Prostate gland (tissue), 2 donors: ENCODE measurements at regions not wholly inside any gene's neighbourhood (a gene's known extent, or its start where the extent isn't known, plus 50 kb on each side); places are given as distances from the start of the nearest gene placed in this dataset.

Experiments
- DNase-seq: peaks from one replicate; pipeline ENCODE4 v3.0.0-alpha.2; 2019; ENCODE audit warnings: low spot score
- H3K27ac ChIP-seq, 2 donors: fragments of 200-600 bp; sonication (generic); 2 replicates each; pipeline ENCODE4 v1.5.1; 2017 to 2019
- H3K27me3 ChIP-seq: fragments of 200-600 bp; sonication (generic); replicated peaks from 2 replicates; pipeline ENCODE4 v1.5.1; 2019; ENCODE audit not compliant: insufficient read depth
- H3K36me3 ChIP-seq, 2 donors: fragments of 200-600 bp; sonication (generic); 1 replicate in 1 of 2; 2 replicates in 1 of 2; pipeline versions ENCODE4 v1.5.1 to v1.8.1; 2017 to 2019
- H3K4me1 ChIP-seq: fragments of 200-600 bp; sonication (generic); replicated peaks from 2 replicates; pipeline ENCODE4 v1.5.1; 2019
- H3K4me3 ChIP-seq, 2 donors: fragments of 200-600 bp; sonication (generic); 2 replicates each; pipeline ENCODE4 v1.5.1; 2017 to 2019
- H3K9me3 ChIP-seq: fragments of 200-600 bp; sonication (generic); 2 replicates; pipeline ENCODE4 v1.5.1; 2017
- POLR2A ChIP-seq: fragments of 450-650 bp; IDR thresholded peaks from one replicate; pipeline ENCODE4 v1.6.1; 2016; ENCODE audit warnings: antibody characterized with exemption, mild to moderate bottlenecking
- POLR2AphosphoS5 ChIP-seq: sonication (generic); formaldehyde crosslinking; IDR thresholded peaks from one replicate; pipeline ENCODE4 v1.6.1; 2017; ENCODE audit warnings: antibody characterized with exemption
- WGBS: methylation state at CpG from one replicate; pipeline ENCODE4 v1.1.5; 2018; 5-methylcytosine and 5-hydroxymethylcytosine counted together
- intact Hi-C: fragments of 100-400 bp; cut with DNase I; formaldehyde crosslinking; loops from one replicate; pipeline ENCODE4 v1.14.2; 2022
- TF ChIP-seq, protein P1 (sequence below), 4 experiments: fragments of 200-600 bp in 2 of 4; fragments of 450-650 bp in 2 of 4; sonication (generic) in 2 of 4; IDR thresholded peaks; 1 replicate in 3 of 4; 2 replicates in 1 of 4; pipeline ENCODE4 v1.5.1; 2016 to 2019; ENCODE audit warnings: antibody characterized with exemption in 4 of 4, mild to moderate bottlenecking in 2 of 4, moderate library complexity in 2 of 4

DNA sequence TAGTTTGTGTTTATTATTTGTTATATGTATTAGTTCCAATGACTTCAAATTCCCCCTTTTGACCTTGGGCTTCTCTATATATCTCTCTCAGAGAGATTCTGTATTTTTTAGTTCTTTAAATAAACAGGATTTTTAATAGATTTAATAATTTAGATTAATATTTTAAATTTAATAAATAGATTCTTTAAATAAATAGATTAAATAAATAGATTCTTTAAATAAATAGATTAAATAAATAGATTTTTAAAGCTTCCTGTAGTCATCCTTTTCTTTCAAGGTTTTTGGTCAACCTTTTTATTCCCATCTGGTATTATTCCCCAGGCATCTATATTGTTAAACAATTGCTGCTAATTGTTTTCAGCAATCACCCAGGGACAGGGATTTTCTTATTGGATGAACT, 721.9 kb upstream of the ADAMTS5 start:
- Histone ChIP-seq H3K27ac (no peak overlapping the region), H3K36me3 (no peaks in the 10 kb centered on the region), H3K27me3 (no peaks in the 10 kb centered on the region), H3K4me1 (no peaks in the 10 kb centered on the region), H3K9me3 (no peaks in the 10 kb centered on the region), H3K4me3 (no peak overlapping the region)
- no peak for DNase-seq
- intact Hi-C loops: no loop called here
- TF ChIP-seq POLR2AphosphoS5 (no peak), POLR2A (no peak)
- TF ChIP-seq, protein P1, sequence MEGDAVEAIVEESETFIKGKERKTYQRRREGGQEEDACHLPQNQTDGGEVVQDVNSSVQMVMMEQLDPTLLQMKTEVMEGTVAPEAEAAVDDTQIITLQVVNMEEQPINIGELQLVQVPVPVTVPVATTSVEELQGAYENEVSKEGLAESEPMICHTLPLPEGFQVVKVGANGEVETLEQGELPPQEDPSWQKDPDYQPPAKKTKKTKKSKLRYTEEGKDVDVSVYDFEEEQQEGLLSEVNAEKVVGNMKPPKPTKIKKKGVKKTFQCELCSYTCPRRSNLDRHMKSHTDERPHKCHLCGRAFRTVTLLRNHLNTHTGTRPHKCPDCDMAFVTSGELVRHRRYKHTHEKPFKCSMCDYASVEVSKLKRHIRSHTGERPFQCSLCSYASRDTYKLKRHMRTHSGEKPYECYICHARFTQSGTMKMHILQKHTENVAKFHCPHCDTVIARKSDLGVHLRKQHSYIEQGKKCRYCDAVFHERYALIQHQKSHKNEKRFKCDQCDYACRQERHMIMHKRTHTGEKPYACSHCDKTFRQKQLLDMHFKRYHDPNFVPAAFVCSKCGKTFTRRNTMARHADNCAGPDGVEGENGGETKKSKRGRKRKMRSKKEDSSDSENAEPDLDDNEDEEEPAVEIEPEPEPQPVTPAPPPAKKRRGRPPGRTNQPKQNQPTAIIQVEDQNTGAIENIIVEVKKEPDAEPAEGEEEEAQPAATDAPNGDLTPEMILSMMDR (IDR thresholded peaks at IDR 0.05): no peak

DNA sequence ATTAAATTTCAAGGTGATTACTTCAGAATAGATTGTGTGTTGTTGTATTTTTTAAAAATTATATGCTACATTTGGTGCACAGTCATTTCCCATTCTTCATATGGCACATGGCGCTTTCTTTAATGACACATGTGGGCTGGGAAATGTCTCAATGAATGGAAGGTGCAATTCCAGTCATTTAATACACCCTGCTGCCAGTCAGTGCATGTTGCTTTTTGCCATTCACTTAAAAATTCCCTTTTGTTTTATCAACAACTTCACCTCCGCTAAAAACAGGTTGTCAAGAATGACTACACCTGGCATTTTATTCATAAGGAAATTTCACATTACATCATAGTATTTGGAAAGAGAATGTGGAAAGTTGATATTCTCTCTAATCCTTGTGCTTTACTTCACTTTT, 716.4 kb upstream of the ADAMTS5 start:
- no peaks in the 10 kb centered on the region for H3K36me3 ChIP-seq
- no peak for TF ChIP-seq POLR2A
- no peak for TF ChIP-seq POLR2AphosphoS5
- TF ChIP-seq, protein P1 (IDR thresholded peaks at IDR 0.05): no peak
- H3K4me1 ChIP-seq: no peaks in the 10 kb centered on the region
- 92% methylated on average over 2 of the region's 2 CpGs for WGBS
- H3K4me3 ChIP-seq: no peak overlapping the region
- intact Hi-C loops: no loop called here
- no peak overlapping the region for H3K27ac ChIP-seq
- no peak for DNase-seq
- no peaks in the 10 kb centered on the region for H3K9me3 ChIP-seq
- no peaks in the 10 kb centered on the region for H3K27me3 ChIP-seq

DNA sequence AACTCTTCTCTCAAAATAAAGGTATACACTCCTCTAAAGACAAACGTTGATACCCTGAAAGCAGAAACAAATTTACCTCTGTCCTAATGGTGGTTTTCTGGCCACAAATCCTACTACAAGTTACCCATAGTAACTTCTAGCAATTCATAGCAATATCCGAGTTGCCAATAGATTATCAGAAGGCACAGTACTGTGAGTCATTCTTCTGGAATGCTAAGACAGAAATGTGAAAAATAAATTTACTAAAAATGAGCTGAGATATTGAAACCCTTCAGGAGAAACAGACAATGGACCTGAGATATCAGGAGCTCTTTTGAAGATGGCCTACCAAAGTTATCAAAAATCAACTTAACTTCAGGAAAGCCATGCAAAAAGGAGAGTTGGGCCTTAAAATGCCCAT, 715.0 kb upstream of the ADAMTS5 start:
- WGBS: 83% methylated on average over 2 of the region's 2 CpGs
- TF ChIP-seq, protein P1 (IDR thresholded peaks at IDR 0.05): no peak
- no peak for TF ChIP-seq POLR2A
- no peak for TF ChIP-seq POLR2AphosphoS5
- H3K27ac ChIP-seq: no peak overlapping the region
- H3K4me3 ChIP-seq: no peak overlapping the region
- intact Hi-C loops: no loop called here
- no peaks in the 10 kb centered on the region for H3K4me1 ChIP-seq
- H3K9me3 ChIP-seq: no peaks in the 10 kb centered on the region
- no peaks in the 10 kb centered on the region for H3K36me3 ChIP-seq
- no peak for DNase-seq
- no peaks in the 10 kb centered on the region for H3K27me3 ChIP-seq

DNA sequence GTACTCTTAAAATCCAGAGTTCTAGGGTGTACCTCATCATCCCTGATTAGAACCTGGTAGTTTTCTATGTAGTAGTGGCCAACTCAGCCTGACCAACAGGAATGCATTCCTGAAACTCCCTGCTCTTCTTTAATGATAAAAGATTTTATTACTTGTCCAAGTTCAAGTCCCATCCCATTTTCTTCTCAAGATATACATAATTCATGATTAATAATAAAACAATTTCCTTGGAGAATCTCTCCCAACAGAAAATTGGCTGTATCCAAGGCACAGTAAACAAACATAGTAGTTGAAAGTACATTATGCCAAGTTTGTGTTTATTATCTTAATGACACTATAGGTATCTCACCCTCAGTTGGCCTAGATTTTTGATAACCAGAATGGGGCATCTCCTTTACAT, 714.1 kb upstream of the ADAMTS5 start:
- H3K36me3 ChIP-seq: no peaks in the 10 kb centered on the region
- H3K4me3 ChIP-seq: no peak overlapping the region
- no peak for TF ChIP-seq POLR2A
- intact Hi-C loops: no loop called here
- H3K27me3 ChIP-seq: no peaks in the 10 kb centered on the region
- DNase-seq: no peak
- no peak overlapping the region for H3K27ac ChIP-seq
- H3K4me1 ChIP-seq: no peaks in the 10 kb centered on the region
- H3K9me3 ChIP-seq: no peaks in the 10 kb centered on the region

DNA sequence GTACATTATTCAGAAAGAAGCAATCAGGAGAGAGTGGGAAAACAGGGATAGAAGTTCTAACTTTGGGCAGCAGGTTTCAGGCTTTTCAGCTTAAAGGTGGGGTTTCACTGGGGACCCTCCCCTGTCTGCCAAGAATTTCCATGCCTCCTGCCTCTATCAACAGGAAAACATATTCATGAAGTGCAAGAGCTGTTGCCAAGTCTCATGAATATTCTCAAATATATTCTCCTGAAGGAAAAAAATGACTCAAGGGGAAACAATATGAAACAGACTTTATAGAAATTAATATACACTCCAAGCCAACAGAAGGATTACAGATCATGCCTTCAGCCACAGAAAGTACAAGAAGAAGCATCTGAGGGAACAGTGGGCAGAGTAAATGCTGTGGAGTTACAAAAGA, 713.3 kb upstream of the ADAMTS5 start:
- H3K4me3 ChIP-seq: no peak overlapping the region
- H3K27ac ChIP-seq: no peak overlapping the region
- intact Hi-C loops: no loop called here
- DNase-seq: no peak
- H3K27me3 ChIP-seq: no peaks in the 10 kb centered on the region
- no peaks in the 10 kb centered on the region for H3K36me3 ChIP-seq
- TF ChIP-seq, protein P1 (IDR thresholded peaks at IDR 0.05): no peak
- TF ChIP-seq POLR2A (no peak), POLR2AphosphoS5 (no peak)
- H3K9me3 ChIP-seq: no peaks in the 10 kb centered on the region
- H3K4me1 ChIP-seq: no peaks in the 10 kb centered on the region
